ENCODE measurements at regions not wholly inside any gene's neighbourhood (a gene's known extent, or its start where the extent isn't known, plus 50 kb on each side); places are given as distances from the start of the nearest gene placed in this dataset.
A peak's percentile ranks its signal among the peaks of the same experiment; 100 is the strongest.

- DNase-seq = no peak
Measured at GRCh38 chr1:39141925-39142324, 62.6 kb upstream of the MACF1 start.

- DNase-seq = peak; percentile 19
Measured at GRCh38 chr1:39142401-39143060, 62.0 kb upstream of the MACF1 start.

GRCh38 chr1:39144924-39145323, 59.6 kb upstream of the MACF1 start:
- no peak for DNase-seq

GRCh38 chr1:39145331-39145965, 59.0 kb upstream of the MACF1 start:
- no peak for DNase-seq

- no peak for DNase-seq
Measured at GRCh38 chr1:39146681-39147080, 57.8 kb upstream of the MACF1 start.

GRCh38 chr1:39147099-39148025, 57.1 kb upstream of the MACF1 start:
- no peak for DNase-seq

GRCh38 chr1:39148942-39149341, 55.6 kb upstream of the MACF1 start:
- no peak for DNase-seq

- no peak for DNase-seq
Measured at GRCh38 chr1:39149509-39149908, 55.0 kb upstream of the MACF1 start.

- no peak for DNase-seq
Measured at GRCh38 chr1:39150779-39151178, 53.7 kb upstream of the MACF1 start.

GRCh38 chr1:39151267-39151666, 53.2 kb upstream of the MACF1 start:
- no peak for DNase-seq

- no peak for DNase-seq
Measured at GRCh38 chr1:39152923-39153322, 51.6 kb upstream of the MACF1 start.

- DNase-seq = no peak
Measured at GRCh38 chr1:39153684-39154083, 50.8 kb upstream of the MACF1 start.

GRCh38 chr1:39154553-39155421, 49.7 kb upstream of the MACF1 start:
- DNase-seq = no peak
